ENCODE measurements at regions not wholly inside any gene's neighbourhood (a gene's known extent, or its start where the extent isn't known, plus 50 kb on each side); places are given as distances from the start of the nearest gene placed in this dataset.

GRCh38 chrX:143139681-143140080 is 114.0 kb downstream of the SPANXN4 start:
- DNase-seq (ENCODE audit: extremely low read depth in 1 of 4, low spot score in 3 of 4): no peak
- H3K4me3 ChIP-seq: no peak overlapping the region
- H3K27ac ChIP-seq (ENCODE audit: extremely low read depth, low read depth, low read length): no peak overlapping the region
- TF ChIP-seq RAD21 (CRISPR knock-in tag; conservative IDR thresholded peaks at IDR 0.05 in 1 of 2, IDR thresholded peaks at IDR 0.05 in 1 of 2) (no peak), TGIF2 (CRISPR knock-in tag; IDR thresholded peaks at IDR 0.05) (no peak), TFE3 (CRISPR knock-in tag; IDR thresholded peaks at IDR 0.05) (peak; percentile 67), PTTG1 (tag; IDR thresholded peaks at IDR 0.05; ENCODE audit: low read depth) (no peak), SMAD4 (CRISPR knock-in tag; conservative IDR thresholded peaks at IDR 0.05) (no peak)
- no peak overlapping the region for H2AFZ ChIP-seq (ENCODE audit: low read depth, low read length)
- H3K9ac ChIP-seq (ENCODE audit: insufficient read depth in 1 of 2, low read depth in 2 of 2, low read length in 2 of 2): no peak overlapping the region
- ChIA-PET CTCF (ENCODE audit: low intra/inter-chr PET ratio) (no interaction called here), POLR2A (no interaction called here)
- H3K9me1 ChIP-seq (ENCODE audit: control insufficient read depth, insufficient read depth, low read length): no peaks in the 10 kb centered on the region
- in situ Hi-C loops (cut with MboI) (no loop called here), intact Hi-C loops (cut with micrococcal nuclease) (no loop called here)
- WGBS (ENCODE audit: insufficient coverage, low coverage, missing lambda C conversion rate): 0% methylated on average over 2 of the region's 2 CpGs
- H4K20me1 ChIP-seq (replicated peaks; ENCODE audit: control insufficient read depth, insufficient read depth, low read length): no peaks in the 10 kb centered on the region
- FAIRE-seq: no peak
- no peak overlapping the region for H3K4me2 ChIP-seq (ENCODE audit: insufficient read depth, low read length)
- no peaks in the 10 kb centered on the region for H3K9me3 ChIP-seq (replicated peaks; ENCODE audit: control insufficient read depth, insufficient read depth, low read depth, low read length)
- H3K79me2 ChIP-seq (ENCODE audit: control insufficient read depth, insufficient read depth, low read length): no peaks in the 10 kb centered on the region
- H3K27me3 ChIP-seq (ENCODE audit: control insufficient read depth in 2 of 2, insufficient read depth in 2 of 2, low read length in 2 of 2): no peaks in the 10 kb centered on the region
- no peak for ATAC-seq
- H3K4me1 ChIP-seq (replicated peaks in 1 of 2; ENCODE audit: control insufficient read depth in 2 of 2, insufficient read depth in 2 of 2, low read length in 2 of 2): no peaks in the 10 kb centered on the region
- H3K36me3 ChIP-seq (ENCODE audit: control insufficient read depth, insufficient read depth, low read length): no peaks in the 10 kb centered on the region
- BruUV-seq (replicated peaks): no TSS peak
